Fibroblast of pulmonary artery (primary cell): ENCODE measurements at regions not wholly inside any gene's neighbourhood (a gene's known extent, or its start where the extent isn't known, plus 50 kb on each side); places are given as distances from the start of the nearest gene placed in this dataset.

Experiments
- DNase-seq: peaks from one replicate; pipeline ENCODE4 v3.0.0-alpha.2; 2010; ENCODE audit warnings: low read depth
- H3K4me3 ChIP-seq: replicated peaks from 2 replicates; pipeline ENCODE4 v1.5.1; 2011; ENCODE audit warnings: low read depth, mild to moderate bottlenecking, control low read depth, low read length, moderate library complexity
- CTCF ChIP-seq: IDR thresholded peaks from 2 replicates; pipeline ENCODE4 v1.5.1; 2011; ENCODE audit warnings: mild to moderate bottlenecking, control low read depth, low read length, inconsistent platforms; ENCODE audit errors: missing control alignments

GRCh38 chr10:14408139-14408538 is 77.4 kb upstream of the FRMD4A start:
- no peak for TF ChIP-seq CTCF
- no peak overlapping the region for H3K4me3 ChIP-seq
- no peak for DNase-seq

- DNase-seq: no peak
- no peak for TF ChIP-seq CTCF
Observed at GRCh38 chr10:14407567-14407966, 76.8 kb upstream of the FRMD4A start.

GRCh38 chr10:14405076-14406065 is 74.6 kb upstream of the FRMD4A start:
- peak; percentile 97 for DNase-seq
- no peak overlapping the region for H3K4me3 ChIP-seq
- no peak for TF ChIP-seq CTCF

More at GRCh38 chr10:14407567-14407966, 76.8 kb upstream of the FRMD4A start:
- H3K4me3 ChIP-seq: no peak overlapping the region

- H3K4me3 ChIP-seq: no peak overlapping the region
- TF ChIP-seq CTCF: no peak
- DNase-seq: no peak
Observed at GRCh38 chr10:14403881-14404623, 73.3 kb upstream of the FRMD4A start.

- no peak for DNase-seq
- no peak for TF ChIP-seq CTCF
- H3K4me3 ChIP-seq: no peak overlapping the region
Observed at GRCh38 chr10:14403359-14403758, 72.6 kb upstream of the FRMD4A start.

GRCh38 chr10:14399641-14400040 is 68.9 kb upstream of the FRMD4A start:
- TF ChIP-seq CTCF: no peak
- no peak for DNase-seq
- no peak overlapping the region for H3K4me3 ChIP-seq
